ENCODE measurements at regions not wholly inside any gene's neighbourhood (a gene's known extent, or its start where the extent isn't known, plus 50 kb on each side); places are given as distances from the start of the nearest gene placed in this dataset.
A peak's percentile ranks its signal among the peaks of the same experiment; 100 is the strongest.
"Not testable (repeated sequence)": the region's sequence is repeated elsewhere in the genome, so short reads cannot be mapped to it uniquely, and the experiment has no call there.

DNA sequence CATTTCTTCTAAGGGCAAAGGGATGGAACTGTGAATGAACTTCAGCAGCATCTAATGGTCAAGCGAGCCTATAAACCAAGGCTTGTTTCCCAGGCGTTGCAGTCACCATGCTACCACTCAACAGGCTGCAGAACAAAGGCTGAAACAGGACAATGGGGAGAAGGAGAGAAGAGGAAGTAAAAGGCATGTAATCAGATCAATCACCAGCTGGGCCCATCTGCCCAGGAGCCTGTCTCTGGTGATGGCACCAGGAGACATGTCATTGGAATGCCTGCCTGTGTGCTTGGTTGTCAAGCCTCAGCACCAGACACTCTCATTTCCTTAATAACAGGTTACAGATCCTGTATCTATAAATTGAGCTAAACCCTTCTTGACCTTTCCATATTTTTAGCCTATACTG is 81.7 kb upstream of the UMPS start:
- H3K27me3 Mint-ChIP-seq: peaks cover 13 to 16% of the 10 kb centered on the region in 2 donors
- H3K4me1 ChIP-seq (ENCODE audit: control insufficient read depth in 1 of 2, extremely low read depth in 1 of 2, insufficient read depth in 2 of 2, low read length in 2 of 2): no peaks in the 10 kb centered on the region
- no peak for DNase-seq
- no peak overlapping the region for H3K4me3 ChIP-seq (ENCODE audit: control insufficient read depth in 1 of 2, extremely low read depth in 1 of 2, low read length in 1 of 2)
- no peak overlapping the region for H3K4me3 Mint-ChIP-seq
- H3K27me3 ChIP-seq (replicated peaks in 1 of 2; ENCODE audit: control insufficient read depth in 2 of 2, extremely low read depth in 1 of 2, insufficient read depth in 2 of 2, low read length in 1 of 2): peaks cover 0 to 17% of the 10 kb centered on the region in 2 experiments
- ChIA-PET POLR2A (no interaction called here), CTCF (no interaction called here)
- no peaks in the 10 kb centered on the region for H3K9me3 Mint-ChIP-seq
- WGBS (ENCODE audit: insufficient coverage): no CpG with 5 or more reads among the region's 2 CpGs
- no peak for ATAC-seq (replicated peaks in 1 of 4)
- H3K9me3 ChIP-seq: no peaks in the 10 kb centered on the region
- no peak overlapping the region for H3K27ac ChIP-seq (ENCODE audit: low read length)
- no peak overlapping the region for H3K27ac Mint-ChIP-seq
- H3K36me3 Mint-ChIP-seq: peaks cover 15% of the 10 kb centered on the region
- peaks cover 0 to 11% (median 0%) of the 10 kb centered on the region in 3 donors for H3K4me1 Mint-ChIP-seq
- no peaks in the 10 kb centered on the region for H3K36me3 ChIP-seq (ENCODE audit: control insufficient read depth in 2 of 2, extremely low read depth in 1 of 2, insufficient read depth in 1 of 2, low read length in 1 of 2)

DNA sequence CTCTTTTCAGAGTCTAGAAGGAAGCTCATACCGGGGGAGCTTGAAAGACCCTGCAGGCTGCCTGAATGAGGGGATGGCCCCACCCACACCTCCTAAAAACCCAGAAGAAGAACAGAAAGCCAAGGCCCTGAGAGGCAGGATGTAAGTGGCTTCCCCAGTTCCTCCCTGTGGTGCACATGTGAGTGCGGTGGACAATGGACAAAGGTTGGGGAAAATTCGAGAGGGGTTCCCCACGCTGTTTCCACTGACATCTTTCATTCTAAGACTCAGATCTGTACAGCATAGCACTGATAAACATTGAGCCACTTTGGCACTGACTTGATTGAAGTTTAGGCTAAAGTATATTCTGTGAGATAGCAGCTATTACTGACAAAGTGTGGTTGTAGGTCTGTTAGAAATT is 79.5 kb upstream of the UMPS start:
- Histone ChIP-seq H3K27me3 (replicated peaks in 1 of 2; ENCODE audit: control insufficient read depth in 2 of 2, extremely low read depth in 1 of 2, insufficient read depth in 2 of 2, low read length in 1 of 2) (peaks cover 0 to 17% of the 10 kb centered on the region in 2 experiments), H3K27ac (ENCODE audit: low read length) (no peak overlapping the region), H3K4me1 (ENCODE audit: control insufficient read depth in 1 of 2, extremely low read depth in 1 of 2, insufficient read depth in 2 of 2, low read length in 2 of 2) (no peaks in the 10 kb centered on the region), H3K36me3 (ENCODE audit: control insufficient read depth in 2 of 2, extremely low read depth in 1 of 2, insufficient read depth in 1 of 2, low read length in 1 of 2) (no peaks in the 10 kb centered on the region), H3K9me3 (no peaks in the 10 kb centered on the region), H3K4me3 (ENCODE audit: control insufficient read depth in 1 of 2, extremely low read depth in 1 of 2, low read length in 1 of 2) (no peak overlapping the region)
- 0% methylated on average over 1 of the region's 4 CpGs for WGBS (ENCODE audit: insufficient coverage)
- Mint-ChIP-seq H3K4me1 (peaks cover 0 to 11% (median 0%) of the 10 kb centered on the region in 3 donors), H3K27me3 (peaks cover 13 to 18% of the 10 kb centered on the region in 2 donors), H3K27ac (no peak overlapping the region), H3K4me3 (no peak overlapping the region), H3K36me3 (peaks cover 18% of the 10 kb centered on the region), H3K9me3 (no peaks in the 10 kb centered on the region)
- DNase-seq: peak in 2 of 35 experiments; percentile 5 to 9
- ChIA-PET POLR2A (no interaction called here), CTCF (no interaction called here)
- ATAC-seq (replicated peaks in 1 of 4): no peak

DNA sequence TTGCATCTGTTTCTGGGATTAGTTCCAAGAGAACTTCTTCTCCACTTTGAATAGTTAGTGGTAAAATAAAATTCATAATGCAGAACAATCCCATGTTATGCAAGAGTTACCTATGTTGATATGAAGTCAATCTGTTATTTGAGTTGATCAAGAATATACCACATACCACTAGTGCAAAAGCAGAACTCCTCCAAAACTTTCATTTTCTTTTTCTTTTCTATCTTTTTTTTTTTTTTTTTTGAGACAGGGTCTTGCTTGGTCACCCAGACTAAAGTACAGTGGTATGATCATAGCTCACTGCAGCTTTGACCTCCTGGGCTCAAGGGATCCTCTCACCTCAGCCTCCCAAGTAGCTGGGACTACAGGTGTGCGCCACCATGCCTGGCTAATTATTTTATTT is 78.8 kb upstream of the UMPS start:
- CTCF ChIA-PET; H3K4me3 ChIP-seq (ENCODE audit: control insufficient read depth in 1 of 2, extremely low read depth in 1 of 2, low read length in 1 of 2); H3K36me3 ChIP-seq (ENCODE audit: control insufficient read depth in 2 of 2, extremely low read depth in 1 of 2, insufficient read depth in 1 of 2, low read length in 1 of 2); H3K4me3 Mint-ChIP-seq; H3K27ac Mint-ChIP-seq; POLR2A ChIA-PET; DNase-seq; H3K27ac ChIP-seq (ENCODE audit: low read length); ATAC-seq (replicated peaks in 1 of 4); H3K9me3 ChIP-seq; H3K9me3 Mint-ChIP-seq; H3K4me1 ChIP-seq (ENCODE audit: control insufficient read depth in 1 of 2, extremely low read depth in 1 of 2, insufficient read depth in 2 of 2, low read length in 2 of 2): not testable (repeated sequence)
- Mint-ChIP-seq H3K27me3 (peaks cover 13 to 18% of the 10 kb centered on the region in 2 donors), H3K36me3 (peaks cover 18% of the 10 kb centered on the region), H3K4me1 (peaks cover 0 to 11% (median 0%) of the 10 kb centered on the region in 3 donors)
- WGBS (ENCODE audit: insufficient coverage): no CpG with 5 or more reads among the region's 1 CpG
- H3K27me3 ChIP-seq (replicated peaks in 1 of 2; ENCODE audit: control insufficient read depth in 2 of 2, extremely low read depth in 1 of 2, insufficient read depth in 2 of 2, low read length in 1 of 2): peaks cover 0 to 17% of the 10 kb centered on the region in 2 experiments

DNA sequence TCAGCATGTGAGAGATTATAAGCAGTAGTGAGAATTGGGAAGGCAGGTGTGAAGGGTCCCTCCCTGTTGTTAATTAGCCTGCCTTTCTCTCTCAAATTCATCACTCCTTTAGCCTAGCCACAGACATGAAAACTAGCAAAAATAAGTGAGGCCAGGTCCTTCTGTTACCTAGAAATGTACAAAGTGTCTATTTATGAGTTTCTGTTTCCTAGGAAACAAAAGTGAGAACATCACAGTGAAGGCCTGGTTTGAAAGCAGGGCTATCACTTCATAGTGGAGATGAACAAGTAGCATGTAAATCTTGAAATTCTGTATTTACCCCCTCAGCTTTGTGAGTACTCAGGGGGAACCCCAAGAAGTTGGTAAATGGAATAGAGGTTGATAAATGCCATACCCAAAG is 78.2 kb upstream of the UMPS start:
- peaks cover 18% of the 10 kb centered on the region for H3K36me3 Mint-ChIP-seq
- DNase-seq: no peak
- no peak overlapping the region for H3K27ac Mint-ChIP-seq
- H3K4me3 ChIP-seq (ENCODE audit: control insufficient read depth in 1 of 2, extremely low read depth in 1 of 2, low read length in 1 of 2): no peak overlapping the region
- no peak overlapping the region for H3K27ac ChIP-seq (ENCODE audit: low read length)
- no peaks in the 10 kb centered on the region for H3K4me1 ChIP-seq (ENCODE audit: control insufficient read depth in 1 of 2, extremely low read depth in 1 of 2, insufficient read depth in 2 of 2, low read length in 2 of 2)
- ChIA-PET POLR2A (no interaction called here), CTCF (interaction anchor here in 1 of 2 donors (0.5 kb wide), 1 partner anchor 154 kb away, joined by 3 read pairs; no protein-coding TSS in a partner anchor)
- H3K9me3 Mint-ChIP-seq: no peaks in the 10 kb centered on the region
- peaks cover 0 to 16% of the 10 kb centered on the region in 2 experiments for H3K27me3 ChIP-seq (replicated peaks in 1 of 2; ENCODE audit: control insufficient read depth in 2 of 2, extremely low read depth in 1 of 2, insufficient read depth in 2 of 2, low read length in 1 of 2)
- peaks cover 0 to 11% (median 0%) of the 10 kb centered on the region in 3 donors for H3K4me1 Mint-ChIP-seq
- ATAC-seq (replicated peaks in 1 of 4): no peak
- no peak overlapping the region for H3K4me3 Mint-ChIP-seq
- no peaks in the 10 kb centered on the region for H3K9me3 ChIP-seq
- H3K36me3 ChIP-seq (ENCODE audit: control insufficient read depth in 2 of 2, extremely low read depth in 1 of 2, insufficient read depth in 1 of 2, low read length in 1 of 2): no peaks in the 10 kb centered on the region
- peaks cover 13 to 18% of the 10 kb centered on the region in 2 donors for H3K27me3 Mint-ChIP-seq

GRCh38 chr3:124653071-124653796 is 77.0 kb upstream of the UMPS start:
- H3K27ac Mint-ChIP-seq: no peak overlapping the region
- ATAC-seq (replicated peaks in 1 of 4) (no peak), DNase-seq (no peak)
- H3K4me1 Mint-ChIP-seq: peaks cover 0 to 11% (median 0%) of the 10 kb centered on the region in 3 donors
- POLR2A ChIA-PET: interaction anchor here in 1 of 2 donors (0.6 kb wide), 1 partner anchor 11 kb away, joined by 4 read pairs; no protein-coding TSS in a partner anchor
- 78% methylated on average over 3 of the region's 3 CpGs for WGBS (ENCODE audit: insufficient coverage)
- H3K9me3 Mint-ChIP-seq: no peaks in the 10 kb centered on the region
- Histone ChIP-seq H3K27me3 (replicated peaks in 1 of 2; ENCODE audit: control insufficient read depth in 2 of 2, extremely low read depth in 1 of 2, insufficient read depth in 2 of 2, low read length in 1 of 2) (peaks cover 0 to 11% of the 10 kb centered on the region in 2 experiments), H3K9me3 (no peaks in the 10 kb centered on the region), H3K4me3 (ENCODE audit: control insufficient read depth in 1 of 2, extremely low read depth in 1 of 2, low read length in 1 of 2) (no peak overlapping the region), H3K36me3 (ENCODE audit: control insufficient read depth in 2 of 2, extremely low read depth in 1 of 2, insufficient read depth in 1 of 2, low read length in 1 of 2) (no peaks in the 10 kb centered on the region), H3K27ac (ENCODE audit: low read length) (no peak overlapping the region), H3K4me1 (ENCODE audit: control insufficient read depth in 1 of 2, extremely low read depth in 1 of 2, insufficient read depth in 2 of 2, low read length in 2 of 2) (no peaks in the 10 kb centered on the region)
- H3K36me3 Mint-ChIP-seq: peaks cover 12% of the 10 kb centered on the region
- no peak overlapping the region for H3K4me3 Mint-ChIP-seq
- H3K27me3 Mint-ChIP-seq: peaks cover 8 to 11% of the 10 kb centered on the region in 2 donors
- CTCF ChIA-PET: no interaction called here

DNA sequence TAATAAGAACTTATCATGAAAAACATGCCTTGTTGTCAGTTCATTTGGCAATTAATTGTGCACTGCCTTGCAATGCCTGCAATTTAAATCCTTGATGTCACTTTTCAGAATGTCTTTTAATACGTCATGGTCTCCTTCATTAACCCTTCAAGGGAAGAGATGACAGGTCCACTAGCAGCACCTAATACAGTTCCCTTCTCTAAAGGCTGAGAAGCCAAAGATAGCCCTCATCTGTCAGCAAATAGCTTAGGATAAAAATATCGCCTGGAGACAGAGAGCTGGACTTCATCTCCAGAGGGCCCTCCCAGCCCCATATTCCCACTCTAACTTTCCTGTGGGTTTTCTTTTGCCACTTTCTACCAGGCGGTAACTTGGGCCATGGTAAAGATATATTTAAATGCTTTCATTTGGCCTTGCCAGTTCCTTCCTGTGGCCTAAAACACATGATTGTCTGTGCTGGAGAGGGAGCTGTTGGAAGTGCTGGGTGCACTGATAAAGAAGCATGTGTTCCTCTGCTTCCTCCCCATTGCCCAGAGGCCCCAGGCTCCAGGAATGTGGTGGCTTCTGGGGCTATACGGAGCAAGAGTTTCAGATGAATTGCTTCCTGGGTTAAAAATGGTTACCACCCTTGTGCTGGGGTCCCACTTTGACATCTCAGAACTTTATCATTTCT is 76.3 kb upstream of the UMPS start:
- Histone ChIP-seq H3K9me3 (no peaks in the 10 kb centered on the region), H3K27me3 (replicated peaks in 1 of 2; ENCODE audit: control insufficient read depth in 2 of 2, extremely low read depth in 1 of 2, insufficient read depth in 2 of 2, low read length in 1 of 2) (peaks cover 0 to 7% of the 10 kb centered on the region in 2 experiments), H3K4me1 (ENCODE audit: control insufficient read depth in 1 of 2, extremely low read depth in 1 of 2, insufficient read depth in 2 of 2, low read length in 2 of 2) (no peaks in the 10 kb centered on the region), H3K4me3 (ENCODE audit: control insufficient read depth in 1 of 2, extremely low read depth in 1 of 2, low read length in 1 of 2) (no peak overlapping the region), H3K27ac (ENCODE audit: low read length) (no peak overlapping the region), H3K36me3 (ENCODE audit: control insufficient read depth in 2 of 2, extremely low read depth in 1 of 2, insufficient read depth in 1 of 2, low read length in 1 of 2) (no peaks in the 10 kb centered on the region)
- CTCF ChIA-PET: no interaction called here
- POLR2A ChIA-PET: no interaction called here
- no peak overlapping the region for H3K4me3 Mint-ChIP-seq
- peaks cover 10% of the 10 kb centered on the region for H3K36me3 Mint-ChIP-seq
- no peak for DNase-seq
- ATAC-seq (replicated peaks in 1 of 4): no peak
- peaks cover 0 to 11% (median 0%) of the 10 kb centered on the region in 3 donors for H3K4me1 Mint-ChIP-seq
- H3K27me3 Mint-ChIP-seq: peaks cover 8 to 10% of the 10 kb centered on the region in 2 donors
- 40% methylated on average over 1 of the region's 4 CpGs for WGBS (ENCODE audit: insufficient coverage)
- no peak overlapping the region for H3K27ac Mint-ChIP-seq
- H3K9me3 Mint-ChIP-seq: no peaks in the 10 kb centered on the region

Data from T-cell (primary cell).